Ovary (tissue), 3 donors: ENCODE measurements at regions not wholly inside any gene's neighbourhood (a gene's known extent, or its start where the extent isn't known, plus 50 kb on each side); places are given as distances from the start of the nearest gene placed in this dataset.

ENCODE experiments used
- EP300 ChIP-seq: sonication (generic); formaldehyde crosslinking; IDR thresholded peaks from one replicate; pipeline ENCODE4 v1.6.1; 2017; ENCODE audit warnings: antibody characterized with exemption
- POLR2A ChIP-seq: fragments of 450-650 bp; IDR thresholded peaks from one replicate; pipeline ENCODE4 v1.6.1; 2017; ENCODE audit warnings: antibody characterized with exemption, mild to moderate bottlenecking, moderate library complexity
- TF ChIP-seq, protein P1 (sequence below), 3 donors: fragments of 450-650 bp in 2 of 3; fragments of 200-600 bp in 1 of 3; IDR thresholded peaks; one replicate each; pipeline versions ENCODE4 v1.5.1 to v1.8.0; 2016 to 2022; ENCODE audit warnings: antibody characterized with exemption in 3 of 3, mild to moderate bottlenecking in 1 of 3
- donor health status: DM: no; HTN: no; CAD: no.

DNA sequence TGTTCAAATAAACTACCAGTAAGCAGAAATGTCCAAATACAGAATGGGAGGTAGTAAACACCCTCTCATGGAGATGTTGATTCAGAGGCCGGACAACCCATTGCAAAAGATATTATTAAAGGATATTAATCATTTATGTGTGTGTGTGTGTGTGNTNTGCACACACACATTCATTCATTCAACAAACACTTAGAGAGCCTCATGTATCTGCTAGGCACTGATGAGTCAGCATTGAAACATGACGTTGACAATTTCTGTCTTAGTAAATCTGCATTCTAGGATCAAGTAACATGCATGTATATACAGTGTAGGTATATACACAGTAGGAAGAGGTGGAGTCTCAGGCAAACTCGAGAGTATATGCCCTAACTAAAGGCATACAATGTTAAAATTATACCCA lies 187.0 kb downstream of the ZNF365 start:
- TF ChIP-seq, protein P1, sequence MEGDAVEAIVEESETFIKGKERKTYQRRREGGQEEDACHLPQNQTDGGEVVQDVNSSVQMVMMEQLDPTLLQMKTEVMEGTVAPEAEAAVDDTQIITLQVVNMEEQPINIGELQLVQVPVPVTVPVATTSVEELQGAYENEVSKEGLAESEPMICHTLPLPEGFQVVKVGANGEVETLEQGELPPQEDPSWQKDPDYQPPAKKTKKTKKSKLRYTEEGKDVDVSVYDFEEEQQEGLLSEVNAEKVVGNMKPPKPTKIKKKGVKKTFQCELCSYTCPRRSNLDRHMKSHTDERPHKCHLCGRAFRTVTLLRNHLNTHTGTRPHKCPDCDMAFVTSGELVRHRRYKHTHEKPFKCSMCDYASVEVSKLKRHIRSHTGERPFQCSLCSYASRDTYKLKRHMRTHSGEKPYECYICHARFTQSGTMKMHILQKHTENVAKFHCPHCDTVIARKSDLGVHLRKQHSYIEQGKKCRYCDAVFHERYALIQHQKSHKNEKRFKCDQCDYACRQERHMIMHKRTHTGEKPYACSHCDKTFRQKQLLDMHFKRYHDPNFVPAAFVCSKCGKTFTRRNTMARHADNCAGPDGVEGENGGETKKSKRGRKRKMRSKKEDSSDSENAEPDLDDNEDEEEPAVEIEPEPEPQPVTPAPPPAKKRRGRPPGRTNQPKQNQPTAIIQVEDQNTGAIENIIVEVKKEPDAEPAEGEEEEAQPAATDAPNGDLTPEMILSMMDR (IDR thresholded peaks at IDR 0.05), result no peak
- TF ChIP-seq POLR2A (no peak), EP300 (no peak)
